ENCODE measurements at regions not wholly inside any gene's neighbourhood (a gene's known extent, or its start where the extent isn't known, plus 50 kb on each side); places are given as distances from the start of the nearest gene placed in this dataset.

GRCh38 chr2:237020090-237020489, 65.6 kb upstream of the COPS8 start:
- DNase-seq: no peak

GRCh38 chr2:237022533-237022932, 63.2 kb upstream of the COPS8 start:
- DNase-seq: no peak

GRCh38 chr2:237024255-237024654, 61.4 kb upstream of the COPS8 start:
- no peak for DNase-seq

GRCh38 chr2:237025090-237025865, 60.4 kb upstream of the COPS8 start:
- DNase-seq: no peak

GRCh38 chr2:237026981-237027711, 58.5 kb upstream of the COPS8 start:
- DNase-seq: peak; percentile 26

- no peak for DNase-seq
Observed at GRCh38 chr2:237027712-237028029, 58.0 kb upstream of the COPS8 start.

GRCh38 chr2:237030382-237030781, 55.3 kb upstream of the COPS8 start:
- no peak for DNase-seq

GRCh38 chr2:237033536-237034060, 52.1 kb upstream of the COPS8 start:
- DNase-seq: no peak

- no peak for DNase-seq
Observed at GRCh38 chr2:237035781-237036475, 49.8 kb upstream of the COPS8 start.

All from activated naive CD4-positive, alpha-beta T cell treated with anti-CD3 and anti-CD28 coated beads, Interleukin-2, amount 50 U/mL, for 16 hours (primary cell).